Mesothelial cell of epicardium (in vitro differentiated cells): ENCODE measurements at regions not wholly inside any gene's neighbourhood (a gene's known extent, or its start where the extent isn't known, plus 50 kb on each side); places are given as distances from the start of the nearest gene placed in this dataset.
A peak's percentile ranks its signal among the peaks of the same experiment; 100 is the strongest.
"Not testable (repeated sequence)": the region's sequence is repeated elsewhere in the genome, so short reads cannot be mapped to it uniquely, and the experiment has no call there.

ENCODE experiments used
- DNase-seq, 2 experiments: peaks; one replicate each; pipeline ENCODE4 v3.0.0; 2021; ENCODE audit warnings: low spot score in 2 of 2; ENCODE audit not compliant: unreplicated experiment in 2 of 2
- H3K27ac Mint-ChIP-seq: 2 replicates; pipeline ENCODE4 v1.8.0; 2021; ENCODE audit warnings: mixed read lengths
- H3K27me3 Mint-ChIP-seq: 2 replicates; pipeline ENCODE4 v1.8.0; 2021; ENCODE audit warnings: low read depth, mixed read lengths
- H3K36me3 Mint-ChIP-seq: 2 replicates; pipeline ENCODE4 v1.8.0; 2021; ENCODE audit warnings: mixed read lengths
- H3K4me1 Mint-ChIP-seq: 2 replicates; pipeline ENCODE4 v1.8.0; 2021; ENCODE audit warnings: mixed read lengths
- H3K4me3 Mint-ChIP-seq: 2 replicates; pipeline ENCODE4 v1.8.0; 2021; ENCODE audit warnings: mild to moderate bottlenecking, moderate library complexity, mixed read lengths
- H3K9me3 Mint-ChIP-seq: 2 replicates; pipeline ENCODE4 v1.8.0; 2021; ENCODE audit warnings: mixed read lengths
- TF ChIP-seq, protein P1 (sequence below): fragments of 200-600 bp; sonication (generic); IDR thresholded peaks from one replicate; pipeline ENCODE4 v1.5.0; 2021; ENCODE audit warnings: antibody characterized with exemption; ENCODE audit not compliant: unreplicated experiment

- H3K4me3 Mint-ChIP-seq, H3K27me3 Mint-ChIP-seq, H3K36me3 Mint-ChIP-seq, DNase-seq: not testable (repeated sequence)
- peaks cover 19% of the 10 kb centered on the region for H3K4me1 Mint-ChIP-seq
- peaks cover 40% of the 10 kb centered on the region for H3K9me3 Mint-ChIP-seq
- H3K27ac Mint-ChIP-seq, result peak overlapping the region; percentile 8
These were observed 99.2 kb downstream of the ZNF100 start for GRCh38 chr19:21668072-21668773.

DNA sequence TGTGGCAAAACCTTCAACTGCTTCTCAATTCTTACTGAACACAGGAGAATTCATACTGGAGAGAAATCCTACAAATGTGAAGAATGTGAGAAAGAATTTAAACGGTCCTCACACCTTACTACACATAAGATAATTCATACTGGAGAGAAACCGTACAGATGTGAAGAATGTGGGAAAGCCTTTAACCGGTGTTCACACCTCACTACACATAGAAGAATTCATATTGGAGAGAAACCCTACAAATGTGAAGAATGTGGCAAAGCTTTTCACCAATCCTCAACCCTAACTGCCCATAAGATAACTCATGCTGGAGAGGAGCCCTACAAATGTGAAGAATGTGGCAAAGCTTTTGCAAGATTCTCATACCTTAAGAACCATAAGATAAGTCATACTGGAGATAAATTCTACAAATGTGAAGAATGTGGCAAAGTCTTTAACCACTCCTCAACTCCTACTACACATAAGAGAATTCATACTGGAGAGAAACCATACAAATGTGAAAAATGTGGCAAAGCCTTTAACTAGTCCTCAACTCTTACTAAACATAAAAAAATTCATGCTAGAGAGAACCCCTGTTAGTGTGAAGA, 111.7 kb downstream of the ZNF100 start:
- H3K4me3 Mint-ChIP-seq, result no peak overlapping the region
- no peak overlapping the region for H3K27ac Mint-ChIP-seq
- H3K27me3 Mint-ChIP-seq, result no peaks in the 10 kb centered on the region
- no peaks in the 10 kb centered on the region for H3K4me1 Mint-ChIP-seq
- peaks cover 28% of the 10 kb centered on the region for H3K9me3 Mint-ChIP-seq
- TF ChIP-seq, protein P1, sequence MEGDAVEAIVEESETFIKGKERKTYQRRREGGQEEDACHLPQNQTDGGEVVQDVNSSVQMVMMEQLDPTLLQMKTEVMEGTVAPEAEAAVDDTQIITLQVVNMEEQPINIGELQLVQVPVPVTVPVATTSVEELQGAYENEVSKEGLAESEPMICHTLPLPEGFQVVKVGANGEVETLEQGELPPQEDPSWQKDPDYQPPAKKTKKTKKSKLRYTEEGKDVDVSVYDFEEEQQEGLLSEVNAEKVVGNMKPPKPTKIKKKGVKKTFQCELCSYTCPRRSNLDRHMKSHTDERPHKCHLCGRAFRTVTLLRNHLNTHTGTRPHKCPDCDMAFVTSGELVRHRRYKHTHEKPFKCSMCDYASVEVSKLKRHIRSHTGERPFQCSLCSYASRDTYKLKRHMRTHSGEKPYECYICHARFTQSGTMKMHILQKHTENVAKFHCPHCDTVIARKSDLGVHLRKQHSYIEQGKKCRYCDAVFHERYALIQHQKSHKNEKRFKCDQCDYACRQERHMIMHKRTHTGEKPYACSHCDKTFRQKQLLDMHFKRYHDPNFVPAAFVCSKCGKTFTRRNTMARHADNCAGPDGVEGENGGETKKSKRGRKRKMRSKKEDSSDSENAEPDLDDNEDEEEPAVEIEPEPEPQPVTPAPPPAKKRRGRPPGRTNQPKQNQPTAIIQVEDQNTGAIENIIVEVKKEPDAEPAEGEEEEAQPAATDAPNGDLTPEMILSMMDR, result no peak
- peaks cover 11% of the 10 kb centered on the region for H3K36me3 Mint-ChIP-seq
- no peak for DNase-seq

DNA sequence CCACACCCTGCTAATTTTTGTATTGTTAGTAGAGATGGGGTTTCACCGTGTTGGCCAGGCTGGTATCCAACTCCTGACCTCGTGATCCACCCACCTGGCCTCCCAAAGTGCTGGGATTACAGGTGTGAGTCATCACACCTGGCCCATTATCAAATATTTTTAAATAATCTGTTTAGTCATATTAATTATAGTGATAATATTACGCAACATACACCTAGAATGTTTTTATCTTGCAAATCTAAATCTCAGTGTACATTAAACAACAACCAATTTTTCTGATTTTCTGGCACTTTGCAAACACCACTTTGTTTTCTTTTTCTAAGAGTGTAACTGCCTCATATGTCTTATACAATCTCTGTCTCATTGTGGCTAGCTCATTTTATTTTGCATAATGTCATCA, 115.9 kb downstream of the ZNF100 start:
- H3K4me1 Mint-ChIP-seq, H3K4me3 Mint-ChIP-seq, DNase-seq, H3K27ac Mint-ChIP-seq, H3K27me3 Mint-ChIP-seq: not testable (repeated sequence)
- Mint-ChIP-seq H3K9me3 (peaks cover 54% of the 10 kb centered on the region), H3K36me3 (peaks cover 23% of the 10 kb centered on the region)

DNA sequence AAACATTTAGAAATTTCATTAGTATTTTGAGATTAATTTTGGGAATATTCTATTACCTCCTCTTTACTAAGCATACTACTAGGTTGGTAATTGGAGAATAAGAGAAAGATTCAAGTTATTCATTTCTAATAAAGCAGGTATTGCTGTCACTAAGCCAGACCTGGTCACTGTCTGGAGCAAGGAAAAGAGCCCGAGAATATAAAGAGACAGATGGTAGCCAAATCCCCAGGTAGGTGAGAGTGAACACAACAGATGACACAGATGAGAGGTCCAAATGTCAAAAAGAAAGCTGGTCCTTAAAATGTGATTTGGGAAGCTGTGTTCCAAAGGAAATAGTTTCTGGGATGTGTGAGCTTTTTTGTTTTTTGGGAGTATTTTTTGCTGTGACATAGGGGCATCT, 128.6 kb downstream of the ZNF100 start:
- H3K27ac Mint-ChIP-seq, result no peak overlapping the region
- H3K9me3 Mint-ChIP-seq, result peaks cover 37% of the 10 kb centered on the region
- no peak for DNase-seq
- H3K4me1 Mint-ChIP-seq, result no peaks in the 10 kb centered on the region
- H3K4me3 Mint-ChIP-seq, result no peak overlapping the region
- no peaks in the 10 kb centered on the region for H3K27me3 Mint-ChIP-seq
- TF ChIP-seq, protein P1, result no peak
- peaks cover 18% of the 10 kb centered on the region for H3K36me3 Mint-ChIP-seq

DNA sequence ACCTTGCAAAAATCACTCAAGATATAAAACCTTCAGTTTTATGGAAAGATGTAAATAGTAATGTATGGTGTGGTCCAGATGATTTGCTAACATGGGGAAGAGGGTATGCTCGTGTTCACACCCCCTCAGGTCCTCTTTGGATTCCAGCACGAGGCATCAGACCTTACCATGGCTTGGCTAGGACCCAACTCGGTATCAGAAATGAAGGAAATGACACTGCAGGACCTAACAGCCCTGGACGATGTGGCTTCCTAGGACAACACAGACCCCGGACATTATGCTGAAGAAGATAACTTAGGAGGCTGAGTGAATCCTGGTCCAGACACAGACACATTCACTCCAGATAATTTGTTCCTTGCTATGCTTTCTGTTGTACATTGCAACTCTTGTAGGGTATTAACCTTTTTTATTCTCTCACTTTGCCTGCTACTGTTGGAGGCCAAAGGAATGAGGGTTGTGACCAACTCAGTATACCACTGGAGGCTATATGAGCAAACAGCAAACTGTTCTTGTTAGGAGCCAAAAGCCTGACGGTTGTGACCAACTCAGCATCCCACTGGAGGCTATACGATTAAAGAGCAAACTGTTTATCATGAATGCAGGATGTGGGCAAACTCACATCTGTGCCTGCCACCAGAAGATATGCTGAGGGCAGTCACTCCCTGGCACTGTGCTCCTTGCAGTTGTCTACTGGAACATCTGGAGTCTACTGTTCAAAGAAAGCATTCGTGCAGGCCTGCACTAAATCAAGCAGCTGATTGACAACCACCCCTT, 121.7 kb downstream of the ZNF429 start:
- H3K4me3 Mint-ChIP-seq, result no peak overlapping the region
- H3K9me3 Mint-ChIP-seq, result peaks cover 43% of the 10 kb centered on the region
- no peaks in the 10 kb centered on the region for H3K36me3 Mint-ChIP-seq
- H3K27me3 Mint-ChIP-seq, result no peaks in the 10 kb centered on the region
- DNase-seq, result no peak
- peaks cover 2% of the 10 kb centered on the region for H3K4me1 Mint-ChIP-seq
- no peak overlapping the region for H3K27ac Mint-ChIP-seq
- TF ChIP-seq, protein P1, result no peak

GRCh38 chr19:21626091-21626490, 120.7 kb downstream of the ZNF429 start:
- no peak overlapping the region for H3K27ac Mint-ChIP-seq
- H3K4me3 Mint-ChIP-seq, result no peak overlapping the region
- peaks cover 2% of the 10 kb centered on the region for H3K4me1 Mint-ChIP-seq
- H3K27me3 Mint-ChIP-seq, result no peaks in the 10 kb centered on the region
- TF ChIP-seq, protein P1, result no peak
- peaks cover 47% of the 10 kb centered on the region for H3K9me3 Mint-ChIP-seq
- H3K36me3 Mint-ChIP-seq, result no peaks in the 10 kb centered on the region
- DNase-seq, result no peak
